Spleen (tissue), 11 donors: ENCODE measurements at regions not wholly inside any gene's neighbourhood (a gene's known extent, or its start where the extent isn't known, plus 50 kb on each side); places are given as distances from the start of the nearest gene placed in this dataset.

Experiments
- DNase-seq: peaks from one replicate; pipeline ENCODE4 v3.0.0-alpha.2; 2020
- H3K27ac ChIP-seq, 8 donors: fragments of 200-600 bp; sonication (generic) in 7 of 8; 1 replicate in 4 of 8; 2 replicates in 4 of 8; pipeline versions ENCODE4 v1.5.0 to v1.8.0; 2016 to 2021; ENCODE audit warnings: inconsistent platforms in 4 of 8, mild to moderate bottlenecking in 4 of 8, moderate library complexity in 1 of 8
- H3K27me3 ChIP-seq, 7 donors: fragments of 200-600 bp; sonication (generic) in 6 of 7; replicated peaks in 1 of 7; 1 replicate in 4 of 7; 2 replicates in 3 of 7; pipeline versions ENCODE4 v1.5.0 to v1.8.0; 2016 to 2021; ENCODE audit warnings: inconsistent platforms in 3 of 7, mild to moderate bottlenecking in 1 of 7
- H3K36me3 ChIP-seq, 6 donors: fragments of 200-600 bp; sonication (generic) in 5 of 6; 1 replicate in 4 of 6; 2 replicates in 2 of 6; pipeline versions ENCODE4 v1.5.0 to v1.8.0; 2016 to 2021; ENCODE audit warnings: inconsistent platforms in 2 of 6
- H3K4me1 ChIP-seq, 6 donors: fragments of 200-600 bp; sonication (generic) in 5 of 6; 1 replicate in 3 of 6; 2 replicates in 3 of 6; pipeline versions ENCODE4 v1.5.0 to v1.8.0; 2016 to 2021; ENCODE audit warnings: inconsistent platforms in 3 of 6
- H3K4me3 ChIP-seq, 8 donors: fragments of 200-600 bp; sonication (generic) in 7 of 8; 1 replicate in 4 of 8; 2 replicates in 4 of 8; pipeline versions ENCODE4 v1.5.0 to v1.8.0; 2016 to 2021; ENCODE audit warnings: inconsistent platforms in 4 of 8, mild to moderate bottlenecking in 4 of 8, moderate library complexity in 2 of 8
- H3K9me3 ChIP-seq, 8 donors: fragments of 200-600 bp; sonication (generic) in 7 of 8; 1 replicate in 4 of 8; 2 replicates in 4 of 8; pipeline versions ENCODE4 v1.5.0 to v1.8.0; 2016 to 2021; ENCODE audit warnings: inconsistent platforms in 4 of 8
- POLR2A ChIP-seq, 3 donors: fragments of 450-650 bp; IDR thresholded peaks; one replicate each; pipeline ENCODE4 v1.5.1; 2017; ENCODE audit warnings: antibody characterized with exemption in 3 of 3, mild to moderate bottlenecking in 1 of 3
- POLR2AphosphoS5 ChIP-seq, 3 donors: sonication (generic); formaldehyde crosslinking; IDR thresholded peaks; one replicate each; pipeline ENCODE4 v1.5.1; 2017; ENCODE audit warnings: antibody characterized with exemption in 3 of 3
- WGBS, 5 donors: extraction: QIAGEN DNeasy Blood & Tissue Kit in 3 of 5; methylation state at CpG; one replicate each; pipeline versions ENCODE4 v1.1.5 to v1.1.7; 2013 to 2018; 5-methylcytosine and 5-hydroxymethylcytosine counted together
- intact Hi-C: fragments of 100-400 bp; cut with DNase I; formaldehyde crosslinking; loops from one replicate; pipeline ENCODE4 v1.15.0; 2023; ENCODE audit warnings: low total_unique reads
- TF ChIP-seq, protein P1 (sequence below), 11 experiments: fragments of 200-600 bp in 7 of 11; fragments of 450-650 bp in 4 of 11; sonication (generic) in 4 of 11; IDR thresholded peaks in 8 of 11; conservative IDR thresholded peaks in 3 of 11; 1 replicate in 7 of 11; 2 replicates in 4 of 11; pipeline versions ENCODE4 v1.4.0 to v1.8.0; 2016 to 2021; ENCODE audit warnings: antibody characterized with exemption in 11 of 11, inconsistent platforms in 4 of 11, mild to moderate bottlenecking in 1 of 11
- donor health status: healthy with polysubstance abuse.
- donor health status: DM: no; HTN: no; CAD: no; lungs with moderate emphysema.
- donor health status: DM: no; HTN: no; CAD: no.
- donor health status: Bipolar disorder and iron deficiency.
- donor health status: healthy.
- donor health status: DM: no; HTN: no; CAD: no.
- donor health status: DM: yes; HTN: yes; CAD: no.

DNA sequence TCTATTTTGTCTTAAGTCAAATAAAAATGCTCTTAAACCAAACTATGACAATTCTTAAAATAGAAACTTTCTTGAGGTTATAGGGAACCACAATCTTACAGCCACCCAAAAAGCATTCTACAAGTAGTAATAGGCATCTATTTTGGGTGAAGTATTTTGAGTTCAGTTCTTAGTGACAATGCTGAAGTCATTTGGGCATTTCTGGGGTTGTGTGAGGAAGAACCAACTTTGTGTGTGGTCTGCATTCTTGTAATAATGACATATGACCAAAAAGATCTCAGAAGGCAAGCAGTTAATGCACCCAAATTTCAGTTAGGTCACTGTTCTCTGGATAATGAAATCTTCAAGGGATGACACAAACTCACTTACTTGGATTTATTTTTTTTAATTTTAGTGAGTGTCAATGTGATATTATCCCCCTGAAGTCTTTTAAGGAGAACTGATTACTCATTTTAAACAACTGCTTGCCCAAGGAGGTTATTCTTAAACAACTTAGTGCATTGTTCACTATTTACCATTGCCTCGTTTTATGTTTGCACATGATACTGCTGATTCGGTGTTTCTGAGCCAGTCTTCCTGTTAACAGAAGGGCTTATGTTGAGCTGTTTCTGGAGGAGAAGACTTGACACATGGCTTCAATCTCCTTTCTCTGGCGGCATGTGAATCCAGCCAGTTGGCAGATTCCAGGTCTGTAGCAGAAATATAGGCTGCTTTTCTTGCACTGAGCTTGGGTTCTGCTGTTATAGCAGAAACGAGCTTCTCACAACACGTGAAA, 618.9 kb downstream of the BCKDHB start:
- Histone ChIP-seq H3K4me3 (no peak overlapping the region), H3K27me3 (no peaks in the 10 kb centered on the region), H3K9me3 (peaks cover 0 to 7% (median 0%) of the 10 kb centered on the region in 8 donors), H3K4me1 (no peaks in the 10 kb centered on the region), H3K27ac (no peak overlapping the region), H3K36me3 (no peaks in the 10 kb centered on the region)
- 75 to 83% (median 76%) methylated on average over 5 of the region's 5 CpGs for WGBS, 5 donors
- DNase-seq = no peak
- no peak for TF ChIP-seq POLR2A (IDR thresholded peaks at IDR 0.05)
- TF ChIP-seq POLR2AphosphoS5 (IDR thresholded peaks at IDR 0.05) = no peak
- intact Hi-C loops = no loop called here

DNA sequence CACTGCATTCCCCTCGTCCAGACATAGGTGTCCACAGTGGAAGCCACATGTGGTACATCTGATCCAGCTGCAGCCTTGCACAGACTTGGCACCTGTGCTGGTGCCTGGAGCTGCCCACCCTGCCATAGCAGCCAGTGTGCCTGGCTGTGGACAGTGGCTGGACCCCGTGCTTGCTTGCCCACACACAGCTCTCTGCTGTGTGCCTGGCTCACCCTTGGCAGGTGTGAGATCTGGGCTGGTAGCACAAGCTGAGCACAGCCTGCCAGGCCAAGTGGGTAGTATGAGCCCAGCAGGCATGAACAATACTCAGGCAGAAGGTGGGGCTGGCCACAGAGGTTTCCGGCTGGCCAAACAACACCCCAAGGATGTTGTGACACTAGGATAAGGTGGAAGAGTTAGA, 614.4 kb downstream of the BCKDHB start:
- 76 to 91% (median 82%) methylated on average over 1 to 3 of the region's 3 CpGs for WGBS, 5 donors
- intact Hi-C loops = no loop called here
- DNase-seq = no peak
- Histone ChIP-seq H3K27me3 (no peaks in the 10 kb centered on the region), H3K9me3 (peaks cover 0 to 15% (median 1%) of the 10 kb centered on the region in 8 donors), H3K36me3 (no peaks in the 10 kb centered on the region), H3K4me3 (no peak overlapping the region), H3K4me1 (no peaks in the 10 kb centered on the region), H3K27ac (no peak overlapping the region)
- TF ChIP-seq, protein P1, sequence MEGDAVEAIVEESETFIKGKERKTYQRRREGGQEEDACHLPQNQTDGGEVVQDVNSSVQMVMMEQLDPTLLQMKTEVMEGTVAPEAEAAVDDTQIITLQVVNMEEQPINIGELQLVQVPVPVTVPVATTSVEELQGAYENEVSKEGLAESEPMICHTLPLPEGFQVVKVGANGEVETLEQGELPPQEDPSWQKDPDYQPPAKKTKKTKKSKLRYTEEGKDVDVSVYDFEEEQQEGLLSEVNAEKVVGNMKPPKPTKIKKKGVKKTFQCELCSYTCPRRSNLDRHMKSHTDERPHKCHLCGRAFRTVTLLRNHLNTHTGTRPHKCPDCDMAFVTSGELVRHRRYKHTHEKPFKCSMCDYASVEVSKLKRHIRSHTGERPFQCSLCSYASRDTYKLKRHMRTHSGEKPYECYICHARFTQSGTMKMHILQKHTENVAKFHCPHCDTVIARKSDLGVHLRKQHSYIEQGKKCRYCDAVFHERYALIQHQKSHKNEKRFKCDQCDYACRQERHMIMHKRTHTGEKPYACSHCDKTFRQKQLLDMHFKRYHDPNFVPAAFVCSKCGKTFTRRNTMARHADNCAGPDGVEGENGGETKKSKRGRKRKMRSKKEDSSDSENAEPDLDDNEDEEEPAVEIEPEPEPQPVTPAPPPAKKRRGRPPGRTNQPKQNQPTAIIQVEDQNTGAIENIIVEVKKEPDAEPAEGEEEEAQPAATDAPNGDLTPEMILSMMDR (IDR thresholded peaks at IDR 0.05 in 8 of 11, conservative IDR thresholded peaks at IDR 0.05 in 3 of 11) = no peak
- TF ChIP-seq POLR2A (IDR thresholded peaks at IDR 0.05) (no peak), POLR2AphosphoS5 (IDR thresholded peaks at IDR 0.05) (no peak)

DNA sequence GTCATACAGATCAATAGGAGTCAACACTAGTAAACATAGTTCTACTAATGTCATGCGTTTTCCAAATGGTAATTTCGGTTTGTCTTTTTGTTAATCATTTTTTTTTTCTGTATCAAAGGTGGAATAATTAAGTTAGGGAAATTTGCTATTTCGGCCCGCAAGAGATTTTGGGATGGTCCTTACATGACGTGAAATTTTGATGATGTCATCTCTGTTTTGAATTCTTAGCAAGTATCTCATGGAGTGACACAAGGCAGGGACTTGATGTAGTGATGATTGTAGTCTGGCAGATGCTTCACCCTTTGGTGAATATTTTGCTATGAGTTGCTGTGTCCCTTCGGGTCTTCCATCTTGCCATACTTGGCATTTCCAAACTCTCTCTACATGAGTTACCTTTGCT, 608.0 kb downstream of the BCKDHB start:
- Histone ChIP-seq H3K36me3 (no peaks in the 10 kb centered on the region), H3K4me1 (no peaks in the 10 kb centered on the region), H3K27ac (no peak overlapping the region), H3K4me3 (no peak overlapping the region), H3K9me3 (peaks cover 0 to under 1% (median 0%) of the 10 kb centered on the region in 8 donors), H3K27me3 (no peaks in the 10 kb centered on the region)
- no peak for TF ChIP-seq POLR2A (IDR thresholded peaks at IDR 0.05)
- TF ChIP-seq, protein P1 (IDR thresholded peaks at IDR 0.05 in 8 of 11, conservative IDR thresholded peaks at IDR 0.05 in 3 of 11) = no peak
- TF ChIP-seq POLR2AphosphoS5 (IDR thresholded peaks at IDR 0.05) = no peak
- whole genome bisulfite sequencing, 5 donors = 72 to 91% (median 81%) methylated on average over 6 of the region's 6 CpGs
- intact Hi-C loops = no loop called here
- DNase-seq = no peak

DNA sequence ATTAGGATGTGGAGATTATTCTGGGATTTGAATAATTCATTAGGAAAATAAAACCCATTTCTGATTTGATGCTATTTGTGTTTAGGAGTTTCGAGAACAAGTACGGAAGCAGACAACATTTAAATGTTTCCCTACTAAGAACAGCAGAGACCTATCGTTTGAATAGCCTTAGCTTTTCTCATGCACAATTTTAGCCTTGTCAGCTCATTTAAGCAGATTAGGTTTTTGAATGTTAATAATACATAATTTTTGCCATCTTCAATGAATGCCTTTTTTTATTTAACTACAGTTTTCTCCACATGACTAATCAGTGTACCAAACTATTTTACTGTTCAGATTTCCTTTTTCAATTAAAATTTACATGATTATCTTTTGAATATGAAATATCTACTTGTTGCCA, 592.0 kb downstream of the BCKDHB start:
- Histone ChIP-seq H3K27me3 (no peaks in the 10 kb centered on the region), H3K27ac (no peak overlapping the region), H3K9me3 (peaks cover 0 to 61% (median 43%) of the 10 kb centered on the region in 8 donors), H3K36me3 (no peaks in the 10 kb centered on the region), H3K4me1 (no peaks in the 10 kb centered on the region), H3K4me3 (no peak overlapping the region)
- WGBS, 5 donors = 86 to 97% (median 92%) methylated on average over 3 of the region's 3 CpGs
- no peak for DNase-seq
- intact Hi-C loops = no loop called here
- no peak for TF ChIP-seq POLR2AphosphoS5 (IDR thresholded peaks at IDR 0.05)
- TF ChIP-seq POLR2A (IDR thresholded peaks at IDR 0.05) = no peak
- TF ChIP-seq, protein P1 (IDR thresholded peaks at IDR 0.05 in 8 of 11, conservative IDR thresholded peaks at IDR 0.05 in 3 of 11) = no peak
